ENCODE measurements at regions not wholly inside any gene's neighbourhood (a gene's known extent, or its start where the extent isn't known, plus 50 kb on each side); places are given as distances from the start of the nearest gene placed in this dataset.

DNA sequence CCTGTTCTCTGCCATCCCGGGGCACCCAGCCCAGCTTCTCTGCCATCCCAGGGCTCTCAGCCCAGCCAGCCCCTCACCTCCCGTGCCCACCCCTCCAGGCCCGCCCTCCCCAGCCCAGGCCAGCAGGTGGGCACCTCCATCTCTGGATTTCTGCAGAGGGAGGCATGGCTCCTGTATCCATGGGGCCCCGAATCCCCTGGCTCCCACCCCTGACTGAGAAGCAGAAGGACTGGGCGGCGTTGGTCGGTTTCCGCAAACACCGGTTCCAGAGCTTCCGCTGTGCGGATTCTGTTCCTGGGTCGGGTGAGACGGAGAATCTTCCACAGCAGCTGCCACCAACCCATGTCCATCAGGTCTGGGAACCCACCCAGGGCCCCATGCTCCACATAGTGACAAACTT, 240.3 kb downstream of the BRD1 start:
- Mint-ChIP-seq H3K27me3 (ENCODE audit: low read depth) (peaks cover 37% of the 10 kb centered on the region), H3K36me3 (ENCODE audit: low read depth) (no peaks in the 10 kb centered on the region), H3K9me3 (no peaks in the 10 kb centered on the region), H3K27ac (no peak overlapping the region), H3K4me1 (no peaks in the 10 kb centered on the region), H3K4me3 (no peak overlapping the region)
- TF ChIP-seq, protein P1, sequence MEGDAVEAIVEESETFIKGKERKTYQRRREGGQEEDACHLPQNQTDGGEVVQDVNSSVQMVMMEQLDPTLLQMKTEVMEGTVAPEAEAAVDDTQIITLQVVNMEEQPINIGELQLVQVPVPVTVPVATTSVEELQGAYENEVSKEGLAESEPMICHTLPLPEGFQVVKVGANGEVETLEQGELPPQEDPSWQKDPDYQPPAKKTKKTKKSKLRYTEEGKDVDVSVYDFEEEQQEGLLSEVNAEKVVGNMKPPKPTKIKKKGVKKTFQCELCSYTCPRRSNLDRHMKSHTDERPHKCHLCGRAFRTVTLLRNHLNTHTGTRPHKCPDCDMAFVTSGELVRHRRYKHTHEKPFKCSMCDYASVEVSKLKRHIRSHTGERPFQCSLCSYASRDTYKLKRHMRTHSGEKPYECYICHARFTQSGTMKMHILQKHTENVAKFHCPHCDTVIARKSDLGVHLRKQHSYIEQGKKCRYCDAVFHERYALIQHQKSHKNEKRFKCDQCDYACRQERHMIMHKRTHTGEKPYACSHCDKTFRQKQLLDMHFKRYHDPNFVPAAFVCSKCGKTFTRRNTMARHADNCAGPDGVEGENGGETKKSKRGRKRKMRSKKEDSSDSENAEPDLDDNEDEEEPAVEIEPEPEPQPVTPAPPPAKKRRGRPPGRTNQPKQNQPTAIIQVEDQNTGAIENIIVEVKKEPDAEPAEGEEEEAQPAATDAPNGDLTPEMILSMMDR (IDR thresholded peaks at IDR 0.05; ENCODE audit: unreplicated experiment in 3 of 3), result no peak

DNA sequence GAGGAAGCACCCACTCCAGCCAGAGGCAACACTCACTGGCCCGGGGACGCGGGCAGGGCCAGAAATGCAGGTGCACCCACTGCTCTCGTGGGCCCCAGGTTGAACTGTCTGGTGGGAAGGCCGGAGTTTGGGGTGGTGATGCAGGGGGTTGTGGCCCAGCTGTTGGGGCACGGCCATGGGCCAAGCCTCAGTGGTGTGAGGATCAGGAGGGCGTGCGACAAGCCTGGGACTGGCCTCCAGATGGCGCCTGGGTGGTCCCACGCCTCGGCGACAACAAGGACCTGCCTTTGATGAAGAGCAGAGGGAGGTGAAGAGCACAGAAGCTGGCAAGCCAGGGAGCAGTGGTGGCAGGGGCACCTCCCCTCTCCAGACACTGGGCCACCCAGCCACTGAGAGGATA, 240.8 kb downstream of the BRD1 start:
- Mint-ChIP-seq H3K27ac (no peak overlapping the region), H3K27me3 (ENCODE audit: low read depth) (peaks cover 37% of the 10 kb centered on the region), H3K4me3 (no peak overlapping the region), H3K9me3 (no peaks in the 10 kb centered on the region), H3K4me1 (no peaks in the 10 kb centered on the region), H3K36me3 (ENCODE audit: low read depth) (no peaks in the 10 kb centered on the region)
- TF ChIP-seq, protein P1 (IDR thresholded peaks at IDR 0.05; ENCODE audit: unreplicated experiment in 3 of 3), result no peak

DNA sequence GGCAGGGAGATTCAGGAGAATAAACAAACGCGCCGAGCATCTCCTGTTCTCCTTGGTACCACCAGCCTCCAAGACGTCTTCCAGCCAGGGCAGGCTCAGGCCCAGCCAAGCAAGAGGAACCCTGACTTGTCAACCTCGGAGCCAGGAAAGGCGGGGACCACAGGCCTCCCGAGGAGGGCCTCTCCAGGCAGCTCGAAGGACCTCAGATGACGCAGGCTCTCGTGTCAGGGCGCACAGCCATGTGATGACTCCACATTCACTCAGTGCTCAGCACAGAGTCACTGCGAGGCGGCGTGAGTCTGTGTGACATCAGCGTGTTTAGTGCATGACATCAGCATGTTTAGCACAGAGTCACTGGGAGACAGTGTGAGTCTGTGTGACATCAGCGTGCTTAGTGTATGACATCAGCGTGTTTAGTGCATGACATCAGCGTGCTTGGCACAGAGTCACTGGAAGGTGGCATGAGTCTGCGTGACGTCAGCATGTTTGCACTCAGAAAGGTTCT, 241.4 kb downstream of the BRD1 start:
- Mint-ChIP-seq H3K27me3 (ENCODE audit: low read depth) (peaks cover 37% of the 10 kb centered on the region), H3K27ac (no peak overlapping the region), H3K4me1 (no peaks in the 10 kb centered on the region), H3K36me3 (ENCODE audit: low read depth) (no peaks in the 10 kb centered on the region), H3K4me3 (no peak overlapping the region), H3K9me3 (no peaks in the 10 kb centered on the region)
- TF ChIP-seq, protein P1 (IDR thresholded peaks at IDR 0.05; ENCODE audit: unreplicated experiment in 3 of 3), result no peak

DNA sequence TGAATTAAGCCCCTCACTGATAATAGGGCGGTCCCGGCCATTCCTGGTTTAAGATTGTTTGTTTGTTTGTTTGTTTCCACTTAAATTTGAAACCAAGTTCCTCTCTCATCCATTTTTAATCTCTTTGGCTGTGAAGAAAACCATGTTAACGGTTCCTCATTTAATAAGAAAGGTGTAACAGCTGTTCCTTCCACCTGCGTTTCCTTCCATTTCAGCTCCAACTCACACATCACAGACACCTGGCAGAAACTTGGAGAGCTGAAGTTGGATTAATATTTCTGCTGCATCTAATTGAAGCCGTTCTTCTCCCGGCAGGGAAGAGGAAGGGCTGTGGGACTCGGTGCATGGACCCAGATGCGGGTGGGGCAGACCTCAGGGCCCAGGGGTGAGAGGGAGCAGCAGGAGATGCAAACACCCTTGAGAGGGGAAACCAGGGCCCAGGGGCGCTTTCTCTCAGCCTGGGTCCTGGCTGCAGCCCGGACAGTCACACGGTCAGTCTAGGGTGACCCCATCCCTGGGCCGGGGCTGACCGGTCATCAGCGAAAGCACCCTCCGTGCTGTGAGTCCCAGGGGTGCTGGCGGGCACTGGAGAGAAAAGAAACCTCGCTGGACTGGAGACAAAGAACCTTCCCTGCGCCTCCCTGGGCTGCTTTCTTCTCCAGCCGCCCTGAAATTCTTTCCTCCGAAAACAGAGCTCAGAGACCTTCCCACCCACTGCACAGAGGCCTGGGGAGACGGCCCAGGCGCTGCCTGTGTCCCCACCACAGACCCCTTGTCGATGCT, 242.0 kb downstream of the BRD1 start:
- Mint-ChIP-seq H3K4me3 (no peak overlapping the region), H3K27me3 (ENCODE audit: low read depth) (peaks cover 31% of the 10 kb centered on the region), H3K27ac (no peak overlapping the region), H3K9me3 (no peaks in the 10 kb centered on the region), H3K36me3 (ENCODE audit: low read depth) (no peaks in the 10 kb centered on the region), H3K4me1 (no peaks in the 10 kb centered on the region)
- TF ChIP-seq, protein P1 (IDR thresholded peaks at IDR 0.05; ENCODE audit: unreplicated experiment in 3 of 3), result no peak

DNA sequence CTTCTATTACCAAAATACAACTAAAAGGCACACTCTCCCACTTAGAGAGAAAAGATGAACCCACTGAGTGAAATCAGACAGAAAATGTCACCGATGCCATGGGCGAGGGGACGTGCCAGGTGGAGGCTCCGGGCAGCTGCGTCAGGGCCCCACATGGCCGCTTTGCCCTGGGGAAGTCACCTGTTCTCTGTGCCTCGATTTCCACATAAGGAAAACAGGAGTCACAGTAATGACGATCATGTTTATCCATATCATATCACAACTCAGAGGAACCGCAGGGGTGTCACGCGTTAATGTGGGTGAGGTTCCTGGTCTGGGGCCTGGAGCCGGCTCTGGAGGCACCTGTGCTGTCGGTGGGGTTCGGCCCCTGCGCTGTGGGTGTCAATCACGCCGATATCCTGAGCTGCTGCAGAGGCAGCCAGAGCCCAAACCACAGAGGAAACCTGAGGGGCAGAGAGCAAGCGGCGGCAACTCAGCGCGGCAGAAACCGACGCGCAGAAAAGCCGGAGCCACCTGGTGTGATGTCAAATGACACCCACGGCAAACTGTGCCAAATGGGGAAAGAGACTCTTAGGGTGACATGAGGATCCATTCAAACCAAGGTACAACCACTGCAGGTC, 243.7 kb downstream of the BRD1 start:
- Mint-ChIP-seq H3K27me3 (ENCODE audit: low read depth) (peaks cover 29% of the 10 kb centered on the region), H3K27ac (no peak overlapping the region), H3K4me3 (no peak overlapping the region), H3K36me3 (ENCODE audit: low read depth) (no peaks in the 10 kb centered on the region), H3K4me1 (no peaks in the 10 kb centered on the region), H3K9me3 (peaks cover 3% of the 10 kb centered on the region)
- TF ChIP-seq, protein P1 (IDR thresholded peaks at IDR 0.05; ENCODE audit: unreplicated experiment in 3 of 3), result no peak

All from nephron (organoid).